Fibroblast of mammary gland (primary cell): ENCODE measurements at regions not wholly inside any gene's neighbourhood (a gene's known extent, or its start where the extent isn't known, plus 50 kb on each side); places are given as distances from the start of the nearest gene placed in this dataset.

ENCODE experiments used
- DNase-seq: peaks from one replicate; pipeline ENCODE4 v3.0.0-alpha.2; 2010; ENCODE audit warnings: low read depth
- H3K4me3 ChIP-seq: 2 replicates; pipeline ENCODE4 v1.5.1; 2011; ENCODE audit warnings: low read depth, mild to moderate bottlenecking, low read length, moderate library complexity; ENCODE audit not compliant: control insufficient read depth
- TF ChIP-seq, protein P1 (sequence below): conservative IDR thresholded peaks from 2 replicates; pipeline ENCODE4 v1.5.1; 2011; ENCODE audit warnings: low read depth, low read length, inconsistent platforms; ENCODE audit not compliant: control insufficient read depth, insufficient read depth

DNA sequence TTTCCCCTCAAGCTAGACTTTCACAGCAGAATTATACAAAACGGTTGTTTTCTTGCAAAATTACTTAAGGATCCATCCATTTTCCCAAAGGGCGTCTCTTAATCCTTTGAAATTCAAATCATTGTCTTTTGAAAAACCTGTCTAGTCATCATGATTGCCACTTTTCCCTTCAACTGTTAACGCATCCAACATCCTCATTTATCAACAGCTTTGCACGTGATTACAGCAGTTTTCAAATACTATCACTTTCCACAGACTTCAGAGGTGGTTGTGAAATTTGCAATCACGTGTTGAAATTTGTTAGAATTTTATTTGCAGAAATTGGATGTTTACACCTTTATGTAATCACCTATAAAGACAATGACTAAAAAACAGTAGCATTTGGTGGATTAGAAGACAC, 304.4 kb upstream of the SLC39A10 start:
- H3K4me3 ChIP-seq = no peak overlapping the region
- no peak for DNase-seq
- TF ChIP-seq, protein P1, sequence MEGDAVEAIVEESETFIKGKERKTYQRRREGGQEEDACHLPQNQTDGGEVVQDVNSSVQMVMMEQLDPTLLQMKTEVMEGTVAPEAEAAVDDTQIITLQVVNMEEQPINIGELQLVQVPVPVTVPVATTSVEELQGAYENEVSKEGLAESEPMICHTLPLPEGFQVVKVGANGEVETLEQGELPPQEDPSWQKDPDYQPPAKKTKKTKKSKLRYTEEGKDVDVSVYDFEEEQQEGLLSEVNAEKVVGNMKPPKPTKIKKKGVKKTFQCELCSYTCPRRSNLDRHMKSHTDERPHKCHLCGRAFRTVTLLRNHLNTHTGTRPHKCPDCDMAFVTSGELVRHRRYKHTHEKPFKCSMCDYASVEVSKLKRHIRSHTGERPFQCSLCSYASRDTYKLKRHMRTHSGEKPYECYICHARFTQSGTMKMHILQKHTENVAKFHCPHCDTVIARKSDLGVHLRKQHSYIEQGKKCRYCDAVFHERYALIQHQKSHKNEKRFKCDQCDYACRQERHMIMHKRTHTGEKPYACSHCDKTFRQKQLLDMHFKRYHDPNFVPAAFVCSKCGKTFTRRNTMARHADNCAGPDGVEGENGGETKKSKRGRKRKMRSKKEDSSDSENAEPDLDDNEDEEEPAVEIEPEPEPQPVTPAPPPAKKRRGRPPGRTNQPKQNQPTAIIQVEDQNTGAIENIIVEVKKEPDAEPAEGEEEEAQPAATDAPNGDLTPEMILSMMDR = no peak

DNA sequence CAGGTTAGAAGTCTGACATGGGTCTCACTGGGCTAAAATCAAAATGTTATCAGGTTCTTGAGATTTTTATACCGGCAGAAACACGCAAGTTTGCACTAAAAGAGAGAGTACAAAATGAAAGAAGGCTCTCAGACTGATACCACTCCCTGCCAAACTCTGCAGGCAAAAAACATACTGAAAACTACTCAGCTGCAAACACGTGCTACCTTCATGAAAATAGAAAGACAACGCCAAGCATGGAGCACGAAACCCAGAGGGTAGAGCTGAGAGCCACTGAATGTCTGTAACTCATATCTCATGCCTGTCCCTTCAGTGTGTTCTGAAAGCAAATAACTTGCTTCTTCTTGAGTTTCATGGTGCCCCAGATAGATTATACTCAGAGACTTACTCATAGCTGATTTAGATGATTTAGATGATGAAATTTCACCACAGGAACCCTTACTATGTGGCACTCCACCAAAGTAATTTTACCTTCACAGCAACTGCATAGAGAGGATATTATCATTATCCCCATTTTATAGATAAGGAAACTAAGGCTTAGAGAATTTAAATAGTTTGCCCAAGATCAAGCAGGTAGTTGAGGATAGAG, 313.0 kb upstream of the SLC39A10 start:
- peak; percentile 13 for DNase-seq
- no peak overlapping the region for H3K4me3 ChIP-seq
- TF ChIP-seq, protein P1 = no peak

DNA sequence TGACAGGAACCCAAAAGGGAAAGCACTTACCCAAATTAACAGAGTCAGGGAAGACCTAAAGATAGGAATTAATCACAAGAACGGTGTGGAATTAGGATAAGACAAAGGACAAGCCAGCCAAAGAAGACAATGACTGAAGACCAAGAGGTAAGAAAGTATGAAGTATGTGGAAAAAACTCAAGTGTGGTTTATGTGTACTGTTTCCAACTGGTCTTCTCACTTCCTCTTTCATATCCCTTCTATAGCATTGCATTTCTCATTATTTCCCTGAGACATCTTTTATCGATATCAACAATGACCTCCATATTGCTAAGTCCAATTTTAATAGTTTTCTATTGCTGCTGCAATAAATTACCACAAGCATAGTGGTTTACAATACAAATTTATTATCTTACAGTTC, 313.5 kb upstream of the SLC39A10 start:
- TF ChIP-seq, protein P1 = no peak
- DNase-seq = no peak
- no peak overlapping the region for H3K4me3 ChIP-seq

DNA sequence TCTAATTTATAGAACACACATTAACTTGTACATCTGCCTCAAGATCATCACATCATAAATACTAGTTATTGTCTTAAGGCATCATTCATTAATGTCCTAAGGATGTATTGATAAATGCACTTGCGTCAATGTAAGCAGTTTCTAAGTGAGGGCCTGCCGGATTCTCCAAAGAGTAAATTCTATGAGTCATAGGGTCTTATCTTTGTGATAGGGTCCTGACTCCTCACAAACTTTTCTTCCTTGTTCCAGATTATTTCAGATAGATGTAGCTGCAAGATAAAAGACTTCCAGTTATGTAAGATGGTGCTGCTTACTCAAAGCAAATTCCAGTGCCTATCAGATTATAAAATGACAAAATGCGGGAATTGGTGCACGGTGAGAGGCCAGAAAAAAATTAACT, 315.0 kb upstream of the SLC39A10 start:
- no peak for DNase-seq
- TF ChIP-seq, protein P1 = no peak
- no peak overlapping the region for H3K4me3 ChIP-seq

DNA sequence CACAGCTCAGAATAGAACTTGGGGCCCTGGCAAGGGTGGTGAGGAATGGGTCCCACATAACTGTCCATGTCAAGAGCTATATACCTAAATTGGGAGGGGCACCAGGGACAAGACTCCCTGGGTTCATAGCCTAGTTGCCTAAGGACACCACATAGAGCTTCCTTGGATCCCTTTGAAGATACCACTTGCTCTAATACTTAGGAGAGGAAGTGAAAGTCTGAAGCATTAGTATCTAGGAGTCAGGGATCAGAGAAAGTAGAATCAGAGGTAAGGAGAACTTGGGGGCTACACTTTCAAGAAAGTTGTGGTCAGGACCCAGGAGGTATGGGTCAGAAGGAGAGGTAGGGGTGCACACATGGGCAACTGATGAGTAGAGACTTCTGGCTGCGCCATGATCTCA, 318.2 kb upstream of the SLC39A10 start:
- DNase-seq = no peak
- no peak overlapping the region for H3K4me3 ChIP-seq
- TF ChIP-seq, protein P1 = no peak

DNA sequence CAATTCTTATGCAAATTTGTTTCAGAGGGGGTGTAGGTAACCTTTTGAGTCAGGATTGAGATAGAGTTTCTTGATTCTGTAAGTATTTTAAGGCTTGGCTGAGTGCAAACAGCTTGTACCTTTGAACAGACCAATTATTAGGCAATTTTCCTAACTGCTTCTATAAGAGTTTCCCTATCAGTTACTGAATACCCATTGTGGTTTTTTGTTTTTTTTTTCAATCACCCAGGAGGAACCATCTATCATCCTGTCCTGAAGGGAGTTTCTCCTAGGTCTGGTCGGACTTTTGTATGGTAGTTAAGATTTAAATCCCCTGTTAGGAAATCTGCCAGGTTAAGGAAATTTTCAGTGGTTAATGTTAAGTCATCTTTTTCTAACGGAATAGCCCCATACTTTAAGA, 319.4 kb upstream of the SLC39A10 start:
- no peak overlapping the region for H3K4me3 ChIP-seq
- TF ChIP-seq, protein P1 = no peak
- no peak for DNase-seq

DNA sequence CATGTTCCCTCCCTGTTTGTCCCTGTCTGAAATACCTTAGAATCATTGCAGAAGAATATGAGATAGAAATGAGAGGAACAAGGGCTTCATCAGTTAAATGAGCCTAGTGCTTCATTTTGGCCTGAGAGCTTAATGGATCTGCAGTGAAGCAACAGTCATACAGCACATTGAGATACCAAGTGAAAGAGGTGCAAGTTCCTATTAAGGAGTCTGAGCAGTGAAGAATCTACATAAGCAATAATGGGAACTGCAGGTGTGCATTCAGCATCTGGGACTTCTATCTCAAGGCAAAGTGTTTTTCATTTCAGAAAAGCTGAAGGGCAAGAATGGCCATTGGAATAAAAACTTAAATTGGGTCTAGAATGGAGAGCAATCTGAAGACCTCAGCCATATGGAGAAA, 323.2 kb upstream of the SLC39A10 start:
- TF ChIP-seq, protein P1 = no peak
- no peak for DNase-seq

More for the DNA sequence above, 323.2 kb upstream of the SLC39A10 start:
- no peak overlapping the region for H3K4me3 ChIP-seq
